HCT116 (cell line): ENCODE measurements at regions not wholly inside any gene's neighbourhood (a gene's known extent, or its start where the extent isn't known, plus 50 kb on each side); places are given as distances from the start of the nearest gene placed in this dataset.

Experiments used
- ATAC-seq: fragments of 200-7000 bp; cut with Tn5 transposase; 2 replicates; pipeline ENCODE4 v1.9.1; 2020; ENCODE audit warnings: mild to moderate bottlenecking, moderate library complexity
- BruUV-seq: library from RNA; stranded (reverse); fragments of 400-500 nt; replicated peaks from 2 replicates; lab custom pipeline; 2021; lab: Mats Ljungman, UMichigan
- CTCF ChIA-PET: fragments of 300-600 bp; sonication (Branson Sonifier 250); formaldehyde crosslinking; loops from one replicate; lab custom pipeline; 2021; ENCODE audit warnings: antibody characterized with exemption; lab: Charles Lee
- POLR2A ChIA-PET: fragments of 300-600, 350-600 bp; sonication (Branson Sonifier 250); formaldehyde crosslinking; loops from one replicate; lab custom pipeline; 2021; ENCODE audit warnings: antibody characterized with exemption; lab: Charles Lee
- RAD21 ChIA-PET, 2 experiments: fragments of 300-600 bp; sonication (Branson Sonifier 250); formaldehyde crosslinking; loops; one replicate each; lab custom pipeline; 2023; ENCODE audit warnings: low total read pairs in 2 of 2; ENCODE audit not compliant: uncharacterized antibody in 2 of 2, unreplicated experiment in 2 of 2, low non-redundant PET in 1 of 2; lab: Charles Lee
- DNase-seq: peaks from one replicate; pipeline ENCODE4 v3.0.0-alpha.2; 2010; ENCODE audit warnings: low read depth, low spot score
- H2AFZ ChIP-seq: fragments of 200-600 bp; shearing (Covaris generic), sonication (generic); 2 replicates; pipeline ENCODE4 v1.6.1; 2017; ENCODE audit warnings: low read depth, mixed run types, mixed read lengths, antibody characterized with exemption, low read length; ENCODE audit not compliant: poor library complexity, severe bottlenecking
- H3K27ac ChIP-seq: 2 replicates; pipeline ENCODE4 v1.5.1; 2012; ENCODE audit warnings: low read depth, low read length
- H3K27me3 ChIP-seq: fragments of 200-600 bp; sonication (generic); 2 replicates; pipeline ENCODE4 v1.6.1; 2016; ENCODE audit warnings: mixed run types, low read length, mixed read lengths; ENCODE audit not compliant: insufficient read depth
- H3K36me3 ChIP-seq, 2 experiments: fragments of 200-500 bp in 1 of 2; fragments of 200-600 bp in 1 of 2; sonication (Bioruptor generic) in 1 of 2; sonication (generic) in 1 of 2; 2 replicates each; pipeline versions ENCODE4 v1.5.1 to v1.6.1; 2014 to 2016; ENCODE audit warnings: low read length in 2 of 2, inconsistent platforms in 1 of 2, mixed read lengths in 1 of 2, mixed run types in 1 of 2; ENCODE audit not compliant: insufficient read depth in 2 of 2, control insufficient read depth in 1 of 2
- H3K4me1 ChIP-seq, 2 experiments: fragments of 200-600 bp in 1 of 2; sonication (generic) in 1 of 2; 2 replicates each; pipeline versions ENCODE4 v1.5.1 to v1.6.1; 2012 to 2017; ENCODE audit warnings: low read length in 2 of 2, inconsistent platforms in 1 of 2, mild to moderate bottlenecking in 1 of 2, mixed read lengths in 1 of 2, mixed run types in 1 of 2, moderate library complexity in 1 of 2; ENCODE audit not compliant: insufficient read depth in 2 of 2, control insufficient read depth in 1 of 2
- H3K4me2 ChIP-seq: fragments of 200-600 bp; sonication (generic); 2 replicates; pipeline ENCODE4 v1.6.1; 2017; ENCODE audit warnings: mixed run types, low read length, mixed read lengths
- H3K4me3 ChIP-seq, 2 experiments: fragments of 200-600 bp in 1 of 2; sonication (generic) in 1 of 2; replicated peaks in 1 of 2; 2 replicates each; pipeline ENCODE4 v1.5.1; 2011 to 2016; ENCODE audit warnings: low read length in 2 of 2, control low read depth in 1 of 2, low read depth in 1 of 2, mild to moderate bottlenecking in 1 of 2, mixed read lengths in 1 of 2, mixed run types in 1 of 2
- H3K79me2 ChIP-seq: fragments of 200-600 bp; sonication (generic); 2 replicates; pipeline ENCODE4 v1.6.1; 2017; ENCODE audit warnings: mild to moderate bottlenecking, mixed run types, low read length, moderate library complexity, mixed read lengths; ENCODE audit not compliant: insufficient read depth
- H3K9ac ChIP-seq: fragments of 200-600 bp; sonication (generic); 2 replicates; pipeline ENCODE4 v1.6.1; 2016; ENCODE audit warnings: low read length, mixed read lengths
- H3K9me2 ChIP-seq: fragments of 200-600 bp; sonication (generic), shearing (Covaris generic); 2 replicates; pipeline ENCODE4 v1.6.1; 2017; ENCODE audit warnings: mixed run types, mild to moderate bottlenecking, moderate library complexity; ENCODE audit not compliant: insufficient read depth
- H3K9me3 ChIP-seq, 2 experiments: fragments of 200-500 bp in 1 of 2; fragments of 200-600 bp in 1 of 2; sonication (Bioruptor generic) in 1 of 2; sonication (generic) in 1 of 2; 2 replicates each; pipeline ENCODE4 v1.6.1; 2014 to 2017; ENCODE audit warnings: low read length in 2 of 2, mixed read lengths in 2 of 2, inconsistent platforms in 1 of 2, low read depth in 1 of 2, mild to moderate bottlenecking in 1 of 2, mixed run types in 1 of 2, moderate library complexity in 1 of 2; ENCODE audit not compliant: control insufficient read depth in 1 of 2, insufficient read depth in 1 of 2
- H4K20me1 ChIP-seq: fragments of 200-600 bp; sonication (generic), shearing (Covaris generic); 2 replicates; pipeline ENCODE4 v1.6.1; 2017; ENCODE audit warnings: mixed run types, mild to moderate bottlenecking, moderate library complexity; ENCODE audit not compliant: insufficient read depth
- CBX3 ChIP-seq: IDR thresholded peaks from 2 replicates; pipeline ENCODE4 v1.6.1; 2012; ENCODE audit warnings: low read depth
- CEBPB ChIP-seq: IDR thresholded peaks from 2 replicates; pipeline ENCODE4 v1.6.1; 2012; ENCODE audit warnings: low read depth
- EGR1 ChIP-seq: IDR thresholded peaks from 2 replicates; pipeline ENCODE4 v1.6.1; 2012; ENCODE audit warnings: low read depth
- ELF1 ChIP-seq: IDR thresholded peaks from 2 replicates; pipeline ENCODE4 v1.6.1; 2012; ENCODE audit warnings: low read depth, borderline replicate concordance
- EZH2 ChIP-seq: fragments of 200-600 bp; sonication (generic); IDR thresholded peaks from 2 replicates; pipeline ENCODE4 v1.6.1; 2017; ENCODE audit warnings: antibody characterized with exemption, mixed run types
- EZH2phosphoT487 ChIP-seq: fragments of 200-600 bp; IDR thresholded peaks from 2 replicates; pipeline ENCODE4 v1.6.1; 2018; ENCODE audit warnings: antibody characterized with exemption, borderline replicate concordance
- FOSL1 ChIP-seq: IDR thresholded peaks from 2 replicates; pipeline ENCODE4 v1.6.1; 2012; ENCODE audit warnings: low read depth
- JUND ChIP-seq: IDR thresholded peaks from 2 replicates; pipeline ENCODE4 v1.6.1; 2012
- POLR2AphosphoS5 ChIP-seq: IDR thresholded peaks from 2 replicates; pipeline ENCODE4 v1.6.1; 2011; ENCODE audit warnings: mild to moderate bottlenecking, low read depth, low read length, moderate library complexity
- RAD21 ChIP-seq: IDR thresholded peaks from 2 replicates; pipeline ENCODE4 v1.6.1; 2012; ENCODE audit warnings: low read depth, mild to moderate bottlenecking
- SP1 ChIP-seq: IDR thresholded peaks from 2 replicates; pipeline ENCODE4 v1.6.1; 2012; ENCODE audit warnings: low read depth
- SRF ChIP-seq: IDR thresholded peaks from 2 replicates; pipeline ENCODE4 v1.6.1; 2012; ENCODE audit warnings: low read depth
- TCF7L2 ChIP-seq: IDR thresholded peaks from 2 replicates; pipeline ENCODE4 v1.7.0; 2011; ENCODE audit warnings: borderline replicate concordance, inconsistent platforms; ENCODE audit not compliant: insufficient read depth, insufficient read length; ENCODE audit errors: extremely low read depth
- YY1 ChIP-seq: IDR thresholded peaks from 2 replicates; pipeline ENCODE4 v1.6.1; 2011; ENCODE audit warnings: low read length, low read depth, moderate library complexity, mild to moderate bottlenecking; ENCODE audit not compliant: insufficient replicate concordance; ENCODE audit errors: extremely low read depth
- ZFX ChIP-seq: fragments of 450-650 bp; IDR thresholded peaks from 2 replicates; pipeline ENCODE4 v1.6.1; 2017
- ZNF274 ChIP-seq: fragments of 200-500 bp; sonication (Bioruptor generic); IDR thresholded peaks from 2 replicates; pipeline ENCODE4 v1.6.1; 2014; ENCODE audit warnings: mild to moderate bottlenecking, low read depth, low read length, inconsistent platforms
- intact Hi-C: fragments of 100-400 bp; cut with micrococcal nuclease; formaldehyde crosslinking; loops from 2 replicates; pipeline ENCODE4 v1.10.0; 2022
- TF ChIP-seq, protein P1 (sequence below): IDR thresholded peaks from 2 replicates; pipeline ENCODE4 v1.6.1; 2012
- TF ChIP-seq, protein P2 (sequence below): IDR thresholded peaks from 2 replicates; pipeline ENCODE4 v1.6.1; 2012
- TF ChIP-seq, protein P3 (sequence below), 3 experiments: fragments of 200-600 bp in 1 of 3; sonication (generic) in 1 of 3; IDR thresholded peaks in 2 of 3; conservative IDR thresholded peaks in 1 of 3; 2 replicates each; pipeline ENCODE4 v1.5.1; 2012 to 2017; ENCODE audit warnings: low read depth in 2 of 3, low read length in 2 of 3, antibody characterized with exemption in 1 of 3, borderline replicate concordance in 1 of 3, control low read depth in 1 of 3, mild to moderate bottlenecking in 1 of 3, mixed read lengths in 1 of 3, mixed run types in 1 of 3, moderate library complexity in 1 of 3; ENCODE audit not compliant: insufficient read depth in 1 of 3

DNA sequence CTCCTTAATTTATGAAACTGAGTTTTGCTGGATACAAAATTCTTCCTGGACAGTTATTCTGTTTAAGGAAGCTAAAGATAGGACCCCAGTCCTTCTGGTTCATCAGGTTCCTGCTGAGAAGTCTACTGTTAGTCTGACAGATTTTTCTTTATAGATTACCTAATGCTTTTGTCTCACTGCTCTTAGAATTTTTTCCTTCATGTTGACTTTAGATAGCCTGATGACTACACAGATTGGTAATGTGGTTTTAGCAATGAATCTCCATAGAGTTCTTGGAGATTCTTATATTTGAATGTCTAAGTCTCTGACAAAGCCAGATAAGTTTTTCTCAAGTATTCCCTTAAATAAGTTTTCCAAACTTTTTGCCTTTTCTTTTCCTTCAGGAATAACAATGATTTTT, 419.7 kb downstream of the CDH10 start:
- no peaks in the 10 kb centered on the region for H3K4me1 ChIP-seq
- H2AFZ ChIP-seq: no peak overlapping the region
- TF ChIP-seq TCF7L2 (no peak), EZH2phosphoT487 (no peak), ZFX (no peak), CBX3 (no peak), SRF (no peak), FOSL1 (no peak), JUND (no peak), EZH2 (no peak), EGR1 (no peak), ELF1 (no peak), YY1 (no peak), CEBPB (no peak), POLR2AphosphoS5 (no peak), SP1 (no peak), RAD21 (no peak), ZNF274 (no peak)
- TF ChIP-seq, protein P1, sequence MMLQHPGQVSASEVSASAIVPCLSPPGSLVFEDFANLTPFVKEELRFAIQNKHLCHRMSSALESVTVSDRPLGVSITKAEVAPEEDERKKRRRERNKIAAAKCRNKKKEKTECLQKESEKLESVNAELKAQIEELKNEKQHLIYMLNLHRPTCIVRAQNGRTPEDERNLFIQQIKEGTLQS: no peak
- TF ChIP-seq, protein P2, sequence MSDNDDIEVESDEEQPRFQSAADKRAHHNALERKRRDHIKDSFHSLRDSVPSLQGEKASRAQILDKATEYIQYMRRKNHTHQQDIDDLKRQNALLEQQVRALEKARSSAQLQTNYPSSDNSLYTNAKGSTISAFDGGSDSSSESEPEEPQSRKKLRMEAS: no peak
- TF ChIP-seq, protein P3, sequence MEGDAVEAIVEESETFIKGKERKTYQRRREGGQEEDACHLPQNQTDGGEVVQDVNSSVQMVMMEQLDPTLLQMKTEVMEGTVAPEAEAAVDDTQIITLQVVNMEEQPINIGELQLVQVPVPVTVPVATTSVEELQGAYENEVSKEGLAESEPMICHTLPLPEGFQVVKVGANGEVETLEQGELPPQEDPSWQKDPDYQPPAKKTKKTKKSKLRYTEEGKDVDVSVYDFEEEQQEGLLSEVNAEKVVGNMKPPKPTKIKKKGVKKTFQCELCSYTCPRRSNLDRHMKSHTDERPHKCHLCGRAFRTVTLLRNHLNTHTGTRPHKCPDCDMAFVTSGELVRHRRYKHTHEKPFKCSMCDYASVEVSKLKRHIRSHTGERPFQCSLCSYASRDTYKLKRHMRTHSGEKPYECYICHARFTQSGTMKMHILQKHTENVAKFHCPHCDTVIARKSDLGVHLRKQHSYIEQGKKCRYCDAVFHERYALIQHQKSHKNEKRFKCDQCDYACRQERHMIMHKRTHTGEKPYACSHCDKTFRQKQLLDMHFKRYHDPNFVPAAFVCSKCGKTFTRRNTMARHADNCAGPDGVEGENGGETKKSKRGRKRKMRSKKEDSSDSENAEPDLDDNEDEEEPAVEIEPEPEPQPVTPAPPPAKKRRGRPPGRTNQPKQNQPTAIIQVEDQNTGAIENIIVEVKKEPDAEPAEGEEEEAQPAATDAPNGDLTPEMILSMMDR (IDR thresholded peaks at IDR 0.05 in 2 of 3, conservative IDR thresholded peaks at IDR 0.05 in 1 of 3; ENCODE audit: borderline replicate concordance in 1 of 3, insufficient read depth in 1 of 3, low read depth in 2 of 3, low read length in 2 of 3): no peak
- ChIA-PET POLR2A (no interaction called here), RAD21 (no interaction called here), CTCF (no interaction called here)
- no peaks in the 10 kb centered on the region for H3K36me3 ChIP-seq
- peaks cover 19 to 28% of the 10 kb centered on the region in 2 experiments; a peak in 3 of 4 replicates for H3K9me3 ChIP-seq
- no peak overlapping the region for H3K9ac ChIP-seq
- H3K27ac ChIP-seq: no peak overlapping the region
- H3K27me3 ChIP-seq: no peaks in the 10 kb centered on the region
- H3K4me2 ChIP-seq: no peak overlapping the region
- no peak overlapping the region for H3K4me3 ChIP-seq
- H4K20me1 ChIP-seq: no peaks in the 10 kb centered on the region
- no peak for DNase-seq
- no peaks in the 10 kb centered on the region for H3K79me2 ChIP-seq
- intact Hi-C loops: no loop called here
- no peaks in the 10 kb centered on the region for H3K9me2 ChIP-seq
- no peak for ATAC-seq
- BruUV-seq: no TSS peak
